IPS DF 4.7 (cell line): ENCODE measurements at regions not wholly inside any gene's neighbourhood (a gene's known extent, or its start where the extent isn't known, plus 50 kb on each side); places are given as distances from the start of the nearest gene placed in this dataset.
"Not testable (repeated sequence)": the region's sequence is repeated elsewhere in the genome, so short reads cannot be mapped to it uniquely, and the experiment has no call there.

Experiments
- DNase-seq: peaks from one replicate; pipeline ENCODE4 v3.0.0-alpha.2; 2013; ENCODE audit warnings: low spot score; ENCODE audit errors: extremely low read depth

DNA sequence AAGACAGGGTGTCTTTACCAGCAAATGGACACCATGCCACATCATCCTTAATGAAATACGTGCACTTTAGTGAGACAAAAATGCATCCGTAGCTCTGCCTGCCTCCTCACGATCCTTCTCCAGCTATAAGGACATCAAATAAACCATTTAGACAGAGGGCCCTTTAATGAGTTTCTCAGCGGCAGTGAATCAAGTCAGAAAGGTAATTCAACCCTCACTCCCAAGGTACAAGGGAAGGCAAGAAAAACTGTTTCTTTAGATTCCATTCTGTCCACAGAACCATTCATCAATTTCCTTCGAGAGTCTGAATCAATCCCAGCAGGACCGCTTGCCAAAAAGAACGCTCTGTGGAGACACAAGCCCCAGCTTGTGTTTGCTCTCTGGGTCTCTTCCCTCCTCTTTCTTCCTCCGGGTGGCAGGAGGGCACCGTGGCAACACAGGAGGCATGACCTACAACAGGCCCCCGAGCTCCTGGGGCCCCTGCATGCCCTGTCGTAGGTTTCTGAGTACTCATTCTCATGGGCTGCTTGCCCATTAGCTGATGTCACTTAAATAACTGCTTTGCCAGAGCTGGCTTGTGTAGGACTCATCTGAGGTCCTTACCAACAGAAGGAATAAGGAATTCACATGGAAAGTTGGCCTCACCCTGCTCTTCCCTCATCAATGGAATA is 297.8 kb upstream of the PRKCQ start:
- DNase-seq: no peak

DNA sequence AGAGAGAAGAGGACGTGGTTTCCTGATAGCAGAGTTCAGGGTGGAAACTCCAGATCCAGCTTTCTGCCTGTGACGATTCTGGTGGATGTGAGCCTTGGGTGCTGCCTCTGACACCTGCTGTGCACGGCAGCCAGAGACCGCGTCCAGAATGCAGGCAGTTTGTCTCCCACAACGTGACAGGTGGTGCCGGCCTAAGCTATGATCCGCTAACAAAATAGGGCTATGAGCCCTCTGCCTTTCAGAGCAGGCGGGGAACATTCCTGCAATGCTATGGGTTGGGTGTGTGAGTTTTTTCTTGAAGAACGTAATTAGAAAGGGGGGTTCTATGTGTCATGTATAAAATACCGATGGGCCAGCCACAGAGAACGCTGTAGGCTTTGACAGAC is 297.3 kb upstream of the PRKCQ start:
- DNase-seq: no peak

DNA sequence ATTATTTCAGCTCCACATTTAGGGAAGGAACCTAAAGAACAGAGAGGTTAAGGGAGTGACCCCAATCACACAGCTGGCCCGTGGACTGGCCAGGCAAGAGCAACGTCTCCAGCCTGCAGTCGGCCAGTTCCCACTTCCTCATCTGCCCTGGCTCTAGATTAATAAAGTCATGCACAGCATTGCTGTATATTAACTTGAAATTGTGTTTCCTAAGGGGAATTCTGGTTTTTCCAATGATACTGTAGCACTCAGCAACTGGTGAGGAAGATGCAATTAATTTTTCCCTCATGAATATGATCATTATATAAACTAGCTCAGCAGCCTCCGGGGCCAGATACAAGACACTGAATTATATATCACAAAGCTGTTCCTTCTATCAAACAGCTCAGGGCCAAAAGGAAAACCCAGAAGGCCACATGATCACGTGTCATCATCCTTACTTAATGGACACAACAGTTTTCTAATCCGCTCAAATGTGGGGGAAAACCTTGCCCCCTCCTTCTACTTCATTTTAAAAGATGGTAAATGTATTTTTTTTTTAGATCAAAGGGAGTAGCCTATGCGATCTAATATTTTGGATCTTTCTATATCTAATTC is 295.3 kb upstream of the PRKCQ start:
- no peak for DNase-seq

GRCh38 chr10:6871128-6871527 is 291.1 kb upstream of the PRKCQ start:
- no peak for DNase-seq

DNA sequence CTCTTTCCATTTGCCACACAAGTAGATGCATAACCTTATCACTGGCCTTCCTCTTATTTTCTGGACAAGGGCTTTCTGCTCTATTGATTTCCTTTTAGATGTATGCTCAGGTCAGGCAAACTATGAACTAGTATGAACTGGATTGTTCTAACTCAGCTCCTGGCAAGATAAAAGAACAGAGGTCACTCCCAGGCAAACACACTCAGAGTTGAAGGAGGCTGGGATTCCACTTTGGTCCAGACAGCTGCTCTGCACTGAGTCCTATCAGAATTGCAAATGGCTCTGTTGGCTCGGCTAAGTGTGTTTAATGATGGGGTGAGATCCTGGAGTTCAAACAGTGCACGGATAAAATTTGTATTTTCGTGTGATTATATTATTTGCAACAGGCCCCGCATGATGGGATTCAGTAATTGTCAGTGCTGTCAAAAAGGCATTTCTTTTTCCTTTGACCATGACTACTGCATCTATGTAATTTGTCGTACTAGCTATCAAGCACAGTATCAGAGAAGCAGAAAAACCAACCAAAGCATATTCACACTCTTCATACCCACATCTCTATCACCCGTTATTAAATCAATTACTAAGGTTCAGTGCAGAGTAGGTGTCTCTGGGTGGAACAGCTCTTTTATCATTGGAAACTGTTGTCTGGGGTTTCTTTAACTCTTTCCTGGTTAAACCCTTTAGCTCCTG is 288.1 kb upstream of the PRKCQ start:
- no peak for DNase-seq

GRCh38 chr10:6866757-6867156 is 286.7 kb upstream of the PRKCQ start:
- DNase-seq: no peak

DNA sequence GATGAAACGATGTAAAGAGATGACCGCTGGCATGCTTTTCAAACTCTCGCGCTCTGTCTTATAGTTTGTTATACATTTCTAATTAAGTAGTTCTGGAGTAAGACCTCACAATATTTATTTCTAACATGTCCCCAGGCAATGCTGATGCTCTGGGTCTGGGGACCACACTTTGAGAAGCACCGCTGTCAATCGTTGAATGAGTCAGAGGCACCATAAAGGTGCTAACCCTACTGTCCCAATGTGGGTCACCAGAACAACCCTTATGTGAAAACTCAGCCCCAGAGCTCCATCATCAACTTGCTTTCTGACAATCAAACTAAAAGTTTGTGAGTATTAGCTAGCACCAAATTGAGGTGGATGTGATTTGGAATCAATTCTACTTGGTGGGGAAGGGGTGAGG is 284.1 kb upstream of the PRKCQ start:
- no peak for DNase-seq

DNA sequence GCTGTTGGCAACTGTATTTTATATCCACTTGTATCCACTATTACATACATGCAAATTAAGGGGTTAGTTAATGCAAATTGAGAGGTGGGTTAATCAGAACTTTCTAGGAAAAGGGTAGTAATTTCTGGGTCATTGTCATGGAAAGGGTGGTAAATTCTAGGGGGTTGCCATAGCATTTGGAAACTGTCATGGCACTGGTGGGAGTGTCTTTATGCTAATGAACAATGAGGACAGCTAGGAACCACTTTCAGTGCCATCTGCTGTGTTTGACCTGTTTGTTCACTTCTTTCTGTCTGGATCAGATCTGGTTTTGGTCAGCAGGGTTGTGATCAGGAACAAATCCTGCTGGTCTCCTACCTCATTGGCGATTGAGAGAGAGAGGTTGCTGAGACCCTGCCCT is 283.3 kb upstream of the PRKCQ start:
- DNase-seq: no peak

- no peak for DNase-seq
These were observed 270.4 kb upstream of the PRKCQ start for GRCh38 chr10:6850452-6850851.

GRCh38 chr10:6847561-6847960 is 267.5 kb upstream of the PRKCQ start:
- no peak for DNase-seq

DNA sequence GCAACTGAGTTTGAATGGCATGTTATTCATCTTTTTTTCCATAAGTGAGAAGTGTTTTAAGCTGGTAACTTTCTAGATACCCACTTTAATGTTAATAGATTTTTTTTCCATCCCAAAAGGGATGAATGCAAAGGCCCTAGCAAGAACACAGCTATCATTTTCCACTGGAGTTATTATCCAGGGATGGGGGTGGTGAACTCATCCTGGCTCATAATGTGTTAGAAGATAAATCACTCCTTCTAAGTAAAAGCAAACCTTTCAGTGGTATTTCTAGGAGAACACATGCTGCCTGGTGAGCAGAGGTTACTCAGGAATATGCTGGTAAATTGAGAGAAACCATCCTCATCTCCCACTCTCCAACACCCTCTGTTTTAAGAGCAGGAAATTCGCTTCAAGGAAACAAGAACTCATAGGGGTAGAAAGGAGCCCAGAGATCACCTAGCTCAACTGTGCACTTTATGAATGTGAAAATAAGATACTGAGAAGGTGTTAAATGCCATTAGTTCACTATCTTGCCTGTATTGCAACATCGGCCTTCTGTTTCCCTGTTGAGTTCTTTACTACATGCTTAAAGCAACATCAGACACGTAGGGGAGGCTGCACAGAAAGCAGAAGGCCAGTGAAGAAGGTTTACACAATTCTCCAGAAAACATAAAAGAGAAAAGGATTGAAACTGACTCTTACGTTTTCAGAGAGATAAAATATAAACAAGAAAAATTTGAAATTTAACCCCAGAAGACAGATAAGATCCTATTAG is 264.0 kb upstream of the PRKCQ start:
- DNase-seq: no peak

DNA sequence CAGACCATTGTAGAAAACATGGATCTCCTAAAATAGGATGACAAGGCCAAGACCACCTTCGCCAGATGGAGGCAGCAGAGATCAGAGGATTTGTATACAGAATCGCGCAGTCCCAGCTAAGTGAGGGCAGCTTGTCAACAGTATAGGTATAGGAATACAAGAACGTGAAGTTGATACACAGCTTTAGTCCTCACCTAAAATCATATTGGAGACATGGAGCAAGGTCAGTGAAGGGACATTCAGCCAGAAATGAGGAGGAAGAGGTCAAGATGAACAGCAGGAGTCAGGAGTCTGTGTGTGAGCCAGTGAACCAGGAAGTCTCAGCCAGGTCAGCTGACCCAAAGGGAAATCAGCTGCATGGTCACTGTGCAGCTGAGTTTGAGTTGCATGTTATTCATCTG is 263.4 kb upstream of the PRKCQ start:
- no peak for DNase-seq

GRCh38 chr10:6842722-6843121 is 262.6 kb upstream of the PRKCQ start:
- DNase-seq: no peak

DNA sequence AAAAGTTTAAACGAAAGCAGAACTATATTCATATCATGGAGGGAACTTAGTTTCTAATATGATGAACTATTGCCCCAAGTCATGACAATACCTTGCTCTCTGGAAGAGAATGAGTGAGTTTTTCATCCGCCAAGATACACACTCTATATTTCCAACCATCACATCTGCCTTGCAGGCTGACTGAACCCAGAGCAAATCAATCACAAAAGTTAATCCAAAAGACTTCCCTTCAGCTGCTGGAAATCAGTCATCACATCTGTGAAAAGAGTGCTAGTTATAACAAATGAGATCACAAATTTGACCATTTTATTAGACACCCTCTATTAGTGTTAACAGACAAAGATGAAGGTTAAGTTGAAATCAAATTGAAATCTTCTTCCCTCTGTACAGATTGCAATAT is 261.7 kb upstream of the PRKCQ start:
- DNase-seq: no peak

DNA sequence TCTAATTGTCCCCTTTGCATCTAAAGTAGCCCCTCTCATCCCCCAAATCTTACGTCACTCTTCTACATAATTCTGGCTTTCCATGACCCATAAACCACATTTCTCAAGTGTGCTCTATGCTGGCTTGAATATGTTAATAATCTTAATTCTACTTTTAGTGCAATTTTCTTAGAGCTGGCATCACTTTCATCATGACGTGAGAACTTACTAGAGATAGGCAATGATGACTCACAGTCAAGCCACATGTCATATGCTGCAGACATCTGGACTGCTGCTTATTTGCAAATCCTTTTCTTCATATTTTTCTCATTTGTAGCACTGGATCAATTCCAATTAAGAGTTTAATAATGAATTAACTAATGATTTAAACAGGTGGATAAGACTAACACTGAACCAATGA is 260.7 kb upstream of the PRKCQ start:
- no peak for DNase-seq

- DNase-seq: no peak
These were observed 260.2 kb upstream of the PRKCQ start for GRCh38 chr10:6840201-6840691.

GRCh38 chr10:6838118-6838517 is 258.0 kb upstream of the PRKCQ start:
- no peak for DNase-seq

DNA sequence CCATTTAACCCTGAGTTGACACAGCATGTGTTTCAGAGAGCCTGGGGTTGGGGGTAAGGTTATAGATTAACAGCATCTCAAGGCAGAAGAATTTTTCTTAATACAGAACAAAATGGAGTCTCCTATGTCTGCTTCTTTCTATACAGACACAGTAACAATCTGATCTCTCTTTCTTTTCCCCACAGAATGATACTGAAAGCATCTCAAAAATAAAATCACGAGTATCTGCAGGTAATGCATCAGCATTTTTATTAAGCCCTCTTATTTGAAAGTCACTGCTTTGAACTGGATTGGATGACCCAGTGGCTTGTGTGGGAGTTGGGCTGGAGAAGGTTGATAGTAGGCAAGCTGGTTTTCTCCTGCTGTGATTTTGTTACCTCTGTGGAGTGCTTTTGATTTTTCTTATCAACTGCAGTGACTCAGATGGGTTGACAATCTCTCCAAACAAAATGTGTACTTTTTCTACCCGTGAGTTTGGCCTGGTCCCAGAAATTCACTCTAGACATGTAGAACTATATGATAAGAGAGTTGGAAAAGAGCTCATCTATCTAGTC is 253.5 kb upstream of the PRKCQ start:
- DNase-seq: no peak

DNA sequence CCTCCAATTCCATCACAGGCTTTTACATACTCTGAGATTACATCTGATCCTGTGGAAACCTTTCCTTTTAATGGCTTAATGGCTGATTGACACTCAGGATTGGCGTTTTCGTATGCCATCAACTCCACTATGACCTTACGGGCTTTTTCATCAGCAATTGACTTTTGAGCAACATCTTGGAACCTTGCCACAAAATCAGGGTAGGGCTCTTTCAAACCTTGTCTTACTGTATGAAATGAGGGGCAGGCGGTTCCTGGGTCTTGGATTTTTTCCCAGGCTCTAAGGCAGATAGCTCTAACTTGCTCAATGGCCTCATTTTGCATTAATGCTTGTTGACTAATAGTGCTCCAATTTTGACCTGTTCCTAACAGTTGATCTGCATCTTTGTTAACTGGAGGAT is 250.9 kb upstream of the PRKCQ start:
- DNase-seq: not testable (repeated sequence)

- not testable (repeated sequence) for DNase-seq
These were observed 244.7 kb upstream of the PRKCQ start for GRCh38 chr10:6824793-6825192.

DNA sequence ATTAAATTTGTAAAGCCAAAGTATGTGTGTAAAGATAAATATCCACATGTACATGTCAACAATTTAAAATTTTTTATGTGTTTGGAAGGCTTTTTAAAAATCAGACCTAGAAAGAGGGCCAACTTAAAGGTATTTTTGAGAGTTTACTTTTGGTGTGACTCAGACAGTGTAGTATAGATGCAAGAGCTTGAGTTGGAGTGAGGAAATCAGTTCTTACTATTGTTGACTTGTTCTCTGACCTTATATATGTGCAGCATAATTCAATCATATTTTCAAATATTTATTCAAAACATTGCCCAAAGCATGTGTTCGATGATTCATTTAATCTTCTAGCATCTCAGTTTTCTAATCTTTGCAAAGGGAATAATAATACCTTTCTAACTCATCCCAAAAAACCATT is 243.7 kb upstream of the PRKCQ start:
- DNase-seq: no peak

DNA sequence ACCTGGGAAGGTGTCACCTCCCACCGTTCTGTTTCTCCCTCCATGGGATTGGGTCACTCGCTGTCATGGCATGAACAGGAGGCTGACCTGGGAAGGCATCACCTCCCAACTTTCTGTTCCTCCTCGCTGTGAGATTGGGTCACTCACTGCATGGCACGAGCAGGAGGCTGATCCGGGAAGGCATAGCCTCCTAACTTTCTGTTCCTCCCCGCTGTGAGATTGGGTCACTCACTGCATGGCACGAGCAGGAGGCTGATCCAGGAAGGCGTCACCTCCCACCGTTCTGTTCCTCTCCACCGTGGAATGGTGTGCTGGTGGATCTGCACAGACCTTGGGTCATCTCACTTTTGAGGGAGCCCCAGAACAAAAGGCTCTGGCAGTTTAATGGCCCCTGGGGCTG is 239.2 kb upstream of the PRKCQ start:
- DNase-seq: no peak
